Tibial nerve (tissue), 4 donors: ENCODE measurements at regions not wholly inside any gene's neighbourhood (a gene's known extent, or its start where the extent isn't known, plus 50 kb on each side); places are given as distances from the start of the nearest gene placed in this dataset.
"Not testable (repeated sequence)": the region's sequence is repeated elsewhere in the genome, so short reads cannot be mapped to it uniquely, and the experiment has no call there.

Experiments used
- DNase-seq, 2 donors: peaks; one replicate each; pipeline ENCODE4 v3.0.0-alpha.2; 2019; ENCODE audit warnings: low spot score in 2 of 2
- H3K27ac ChIP-seq, 4 donors: fragments of 200-600 bp; sonication (generic) in 3 of 4; one replicate each; pipeline ENCODE4 v1.5.1; 2017 to 2019; ENCODE audit warnings: mild to moderate bottlenecking in 1 of 4
- H3K27me3 ChIP-seq, 2 donors: fragments of 200-600 bp; sonication (generic) in 1 of 2; one replicate each; pipeline versions ENCODE4 v1.5.1 to v1.6.0; 2017 to 2019
- H3K36me3 ChIP-seq, 3 donors: fragments of 200-600 bp; sonication (generic); one replicate each; pipeline ENCODE4 v1.5.1; 2018 to 2019
- H3K4me1 ChIP-seq, 4 donors: fragments of 200-600 bp; sonication (generic) in 3 of 4; one replicate each; pipeline ENCODE4 v1.5.1; 2017 to 2019
- H3K4me3 ChIP-seq, 4 donors: fragments of 200-600 bp; sonication (generic) in 3 of 4; one replicate each; pipeline ENCODE4 v1.5.1; 2017 to 2019; ENCODE audit warnings: mild to moderate bottlenecking in 1 of 4, moderate library complexity in 1 of 4
- H3K9me3 ChIP-seq, 4 donors: fragments of 200-600 bp; sonication (generic) in 3 of 4; one replicate each; pipeline ENCODE4 v1.5.1; 2017 to 2019
- CTCF ChIP-seq, 5 experiments: fragments of 200-600 bp in 3 of 5; fragments of 450-650 bp in 2 of 5; sonication (generic) in 3 of 5; IDR thresholded peaks; one replicate each; pipeline ENCODE4 v1.5.1; 2016 to 2019; ENCODE audit warnings: antibody characterized with exemption in 5 of 5, mild to moderate bottlenecking in 3 of 5, moderate library complexity in 2 of 5
- EP300 ChIP-seq, 2 donors: sonication (generic); formaldehyde crosslinking; IDR thresholded peaks; one replicate each; pipeline ENCODE4 v1.6.1; 2017; ENCODE audit warnings: antibody characterized with exemption in 2 of 2, mild to moderate bottlenecking in 1 of 2
- POLR2A ChIP-seq, 2 donors: fragments of 450-650 bp; IDR thresholded peaks; one replicate each; pipeline ENCODE4 v1.6.1; 2017; ENCODE audit warnings: antibody characterized with exemption in 2 of 2, mild to moderate bottlenecking in 2 of 2, moderate library complexity in 2 of 2
- WGBS, 2 donors: methylation state at CpG; one replicate each; pipeline ENCODE4 v1.1.5; 2018; 5-methylcytosine and 5-hydroxymethylcytosine counted together

- TF ChIP-seq EP300 (IDR thresholded peaks at IDR 0.05) (no peak), POLR2A (IDR thresholded peaks at IDR 0.05) (no peak), CTCF (IDR thresholded peaks at IDR 0.05) (no peak)
- no peaks in the 10 kb centered on the region for H3K36me3 ChIP-seq
- H3K9me3 ChIP-seq, result peaks cover 0 to 7% (median 0%) of the 10 kb centered on the region in 4 donors
- no peak overlapping the region for H3K27ac ChIP-seq
- H3K4me3 ChIP-seq, result no peak overlapping the region
- H3K4me1 ChIP-seq, result no peaks in the 10 kb centered on the region
- no peak for DNase-seq
- H3K27me3 ChIP-seq, result no peaks in the 10 kb centered on the region
- 69 to 73% methylated on average over 2 of the region's 2 CpGs for WGBS, 2 donors
These were observed 467.1 kb upstream of the STEAP1 start for GRCh38 chr7:89687211-89687610.

GRCh38 chr7:89695241-89695640, 459.0 kb upstream of the STEAP1 start:
- no peak overlapping the region for H3K27ac ChIP-seq
- TF ChIP-seq CTCF (IDR thresholded peaks at IDR 0.05), result no peak
- no peak for TF ChIP-seq EP300 (IDR thresholded peaks at IDR 0.05)
- TF ChIP-seq POLR2A (IDR thresholded peaks at IDR 0.05), result no peak
- no peaks in the 10 kb centered on the region for H3K4me1 ChIP-seq
- 90 to 92% methylated on average over 2 of the region's 2 CpGs for WGBS, 2 donors
- no peaks in the 10 kb centered on the region for H3K27me3 ChIP-seq
- no peak overlapping the region for H3K4me3 ChIP-seq
- no peaks in the 10 kb centered on the region for H3K36me3 ChIP-seq
- DNase-seq, result no peak
- H3K9me3 ChIP-seq, result peaks cover 0 to 19% (median 2%) of the 10 kb centered on the region in 4 donors

GRCh38 chr7:89714131-89714530, 440.1 kb upstream of the STEAP1 start:
- DNase-seq, result no peak
- 76 to 86% methylated on average over 2 of the region's 2 CpGs for WGBS, 2 donors
- TF ChIP-seq CTCF (IDR thresholded peaks at IDR 0.05), result no peak
- no peak for TF ChIP-seq EP300 (IDR thresholded peaks at IDR 0.05)
- no peak for TF ChIP-seq POLR2A (IDR thresholded peaks at IDR 0.05)
- Histone ChIP-seq H3K4me1 (no peaks in the 10 kb centered on the region), H3K4me3 (no peak overlapping the region), H3K36me3 (no peaks in the 10 kb centered on the region), H3K9me3 (no peaks in the 10 kb centered on the region), H3K27ac (no peak overlapping the region), H3K27me3 (no peaks in the 10 kb centered on the region)

GRCh38 chr7:89718941-89719340, 435.3 kb upstream of the STEAP1 start:
- DNase-seq, H3K27ac ChIP-seq, H3K36me3 ChIP-seq, H3K4me1 ChIP-seq, H3K27me3 ChIP-seq, H3K4me3 ChIP-seq, H3K9me3 ChIP-seq: not testable (repeated sequence)
- WGBS, 2 donors, result 71 to 93% methylated on average over 2 of the region's 2 CpGs

GRCh38 chr7:89728481-89728880, 425.8 kb upstream of the STEAP1 start:
- Histone ChIP-seq H3K4me1 (no peaks in the 10 kb centered on the region), H3K4me3 (no peak overlapping the region), H3K27me3 (no peaks in the 10 kb centered on the region), H3K9me3 (no peaks in the 10 kb centered on the region), H3K27ac (no peak overlapping the region), H3K36me3 (no peaks in the 10 kb centered on the region)
- TF ChIP-seq CTCF (IDR thresholded peaks at IDR 0.05), result no peak
- TF ChIP-seq EP300 (IDR thresholded peaks at IDR 0.05), result no peak
- TF ChIP-seq POLR2A (IDR thresholded peaks at IDR 0.05), result no peak
- DNase-seq, result no peak
- 65 to 75% methylated on average over 5 of the region's 5 CpGs for WGBS, 2 donors

- Histone ChIP-seq H3K27me3 (no peaks in the 10 kb centered on the region), H3K27ac (no peak overlapping the region), H3K36me3 (no peaks in the 10 kb centered on the region), H3K4me3 (no peak overlapping the region), H3K4me1 (no peaks in the 10 kb centered on the region), H3K9me3 (no peaks in the 10 kb centered on the region)
- DNase-seq, result no peak
- no peak for TF ChIP-seq CTCF (IDR thresholded peaks at IDR 0.05)
- no peak for TF ChIP-seq POLR2A (IDR thresholded peaks at IDR 0.05)
- TF ChIP-seq EP300 (IDR thresholded peaks at IDR 0.05), result no peak
- WGBS, 2 donors, result 52 to 58% methylated on average over 5 of the region's 5 CpGs
These were observed 422.4 kb upstream of the STEAP1 start for GRCh38 chr7:89731751-89732445.
